ENCODE measurements at regions not wholly inside any gene's neighbourhood (a gene's known extent, or its start where the extent isn't known, plus 50 kb on each side); places are given as distances from the start of the nearest gene placed in this dataset.
"Not testable (repeated sequence)": the region's sequence is repeated elsewhere in the genome, so short reads cannot be mapped to it uniquely, and the experiment has no call there.

GRCh38 chr7:39825401-39825980, 124.6 kb upstream of the CDK13 start:
- DNase-seq (ENCODE audit: low read depth), result no peak

- no peak for DNase-seq (ENCODE audit: low read depth)
Observed at GRCh38 chr7:39826166-39826565, 123.9 kb upstream of the CDK13 start.

GRCh38 chr7:39827571-39827970, 122.5 kb upstream of the CDK13 start:
- DNase-seq (ENCODE audit: low read depth), result no peak

- DNase-seq (ENCODE audit: low read depth), result no peak
Observed at GRCh38 chr7:39829028-39829427, 121.0 kb upstream of the CDK13 start.

GRCh38 chr7:39832519-39833085, 117.5 kb upstream of the CDK13 start:
- DNase-seq (ENCODE audit: low read depth), result no peak

GRCh38 chr7:39833180-39833799, 116.8 kb upstream of the CDK13 start:
- DNase-seq (ENCODE audit: low read depth), result peak; percentile 5

- not testable (repeated sequence) for DNase-seq (ENCODE audit: low read depth)
Observed at GRCh38 chr7:39833865-39834634, 116.0 kb upstream of the CDK13 start.

GRCh38 chr7:39838326-39838725, 111.7 kb upstream of the CDK13 start:
- no peak for DNase-seq (ENCODE audit: low read depth)

GRCh38 chr7:39845006-39845405, 105.0 kb upstream of the CDK13 start:
- DNase-seq (ENCODE audit: low read depth), result no peak

GRCh38 chr7:39847227-39847626, 102.8 kb upstream of the CDK13 start:
- DNase-seq (ENCODE audit: low read depth), result no peak

- no peak for DNase-seq (ENCODE audit: low read depth)
Observed at GRCh38 chr7:39851466-39852045, 98.5 kb upstream of the CDK13 start.

GRCh38 chr7:39854616-39855324, 95.3 kb upstream of the CDK13 start:
- DNase-seq (ENCODE audit: low read depth), result not testable (repeated sequence)

GRCh38 chr7:39855325-39855674, 94.8 kb upstream of the CDK13 start:
- no peak for DNase-seq (ENCODE audit: low read depth)

GRCh38 chr7:39863675-39864322, 86.3 kb upstream of the CDK13 start:
- not testable (repeated sequence) for DNase-seq (ENCODE audit: low read depth)

GRCh38 chr7:39869888-39870522, 80.1 kb upstream of the CDK13 start:
- DNase-seq (ENCODE audit: low read depth), result not testable (repeated sequence)

GRCh38 chr7:39871610-39872009, 78.4 kb upstream of the CDK13 start:
- DNase-seq (ENCODE audit: low read depth), result not testable (repeated sequence)

GRCh38 chr7:39880556-39880955, 69.5 kb upstream of the CDK13 start:
- DNase-seq (ENCODE audit: low read depth), result no peak

- no peak for DNase-seq (ENCODE audit: low read depth)
Observed at GRCh38 chr7:39882148-39882784, 67.8 kb upstream of the CDK13 start.

GRCh38 chr7:39883812-39884390, 66.2 kb upstream of the CDK13 start:
- DNase-seq (ENCODE audit: low read depth), result no peak

- DNase-seq (ENCODE audit: low read depth), result no peak
Observed at GRCh38 chr7:39888171-39888853, 61.7 kb upstream of the CDK13 start.

Measured in stimulated activated CD8-positive, alpha-beta memory T cell treated with anti-CD3 and anti-CD28 coated beads, Interleukin-7, amount 100 ng/mL, for 24 hours (primary cell).